Prostate gland (tissue), 2 donors: ENCODE measurements at regions not wholly inside any gene's neighbourhood (a gene's known extent, or its start where the extent isn't known, plus 50 kb on each side); places are given as distances from the start of the nearest gene placed in this dataset.

ENCODE experiments used
- POLR2AphosphoS5 ChIP-seq: sonication (generic); formaldehyde crosslinking; IDR thresholded peaks from one replicate; pipeline ENCODE4 v1.6.1; 2017; ENCODE audit warnings: antibody characterized with exemption
- TF ChIP-seq, protein P1 (sequence below), 4 experiments: fragments of 200-600 bp in 2 of 4; fragments of 450-650 bp in 2 of 4; sonication (generic) in 2 of 4; IDR thresholded peaks; 1 replicate in 3 of 4; 2 replicates in 1 of 4; pipeline ENCODE4 v1.5.1; 2016 to 2019; ENCODE audit warnings: antibody characterized with exemption in 4 of 4, mild to moderate bottlenecking in 2 of 4, moderate library complexity in 2 of 4

DNA sequence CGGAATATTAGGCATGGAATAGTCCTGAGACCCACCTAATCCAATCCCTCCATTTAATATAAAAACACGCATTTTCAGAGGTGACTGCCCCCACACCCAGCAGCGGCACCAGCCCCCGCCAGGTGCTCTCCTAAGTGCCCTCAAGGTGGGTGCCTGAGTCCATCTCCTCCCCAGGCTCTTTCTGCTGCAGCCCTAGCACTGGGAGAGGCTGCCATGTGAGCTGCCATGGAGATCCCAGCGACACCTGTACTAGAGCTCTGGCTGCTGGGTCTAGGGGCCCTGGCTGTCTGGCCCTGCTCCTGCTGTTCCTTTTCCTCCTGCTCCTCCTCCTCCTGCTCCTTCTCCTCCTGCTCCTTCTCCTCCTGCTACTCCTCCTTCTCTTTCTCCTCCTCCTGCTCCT is 191.1 kb upstream of the BMPER start:
- TF ChIP-seq, protein P1, sequence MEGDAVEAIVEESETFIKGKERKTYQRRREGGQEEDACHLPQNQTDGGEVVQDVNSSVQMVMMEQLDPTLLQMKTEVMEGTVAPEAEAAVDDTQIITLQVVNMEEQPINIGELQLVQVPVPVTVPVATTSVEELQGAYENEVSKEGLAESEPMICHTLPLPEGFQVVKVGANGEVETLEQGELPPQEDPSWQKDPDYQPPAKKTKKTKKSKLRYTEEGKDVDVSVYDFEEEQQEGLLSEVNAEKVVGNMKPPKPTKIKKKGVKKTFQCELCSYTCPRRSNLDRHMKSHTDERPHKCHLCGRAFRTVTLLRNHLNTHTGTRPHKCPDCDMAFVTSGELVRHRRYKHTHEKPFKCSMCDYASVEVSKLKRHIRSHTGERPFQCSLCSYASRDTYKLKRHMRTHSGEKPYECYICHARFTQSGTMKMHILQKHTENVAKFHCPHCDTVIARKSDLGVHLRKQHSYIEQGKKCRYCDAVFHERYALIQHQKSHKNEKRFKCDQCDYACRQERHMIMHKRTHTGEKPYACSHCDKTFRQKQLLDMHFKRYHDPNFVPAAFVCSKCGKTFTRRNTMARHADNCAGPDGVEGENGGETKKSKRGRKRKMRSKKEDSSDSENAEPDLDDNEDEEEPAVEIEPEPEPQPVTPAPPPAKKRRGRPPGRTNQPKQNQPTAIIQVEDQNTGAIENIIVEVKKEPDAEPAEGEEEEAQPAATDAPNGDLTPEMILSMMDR (IDR thresholded peaks at IDR 0.05): no peak
- TF ChIP-seq POLR2AphosphoS5: no peak
